Lung (tissue), 11 donors: ENCODE measurements at regions not wholly inside any gene's neighbourhood (a gene's known extent, or its start where the extent isn't known, plus 50 kb on each side); places are given as distances from the start of the nearest gene placed in this dataset.

ENCODE experiments used
- ATAC-seq: fragments of 200-7000 bp; cut with Tn5 transposase; one replicate; pipeline ENCODE4 v1.9.1; 2020; ENCODE audit warnings: moderate number of reproducible peaks; ENCODE audit not compliant: insufficient read depth, low FRiP score
- DNase-seq, 3 donors: peaks; one replicate each; pipeline ENCODE4 v3.0.0-alpha.2; 2013 to 2017
- H3K27ac ChIP-seq, 2 donors: one replicate each; pipeline ENCODE4 v1.5.1; 2013; ENCODE audit warnings: mild to moderate bottlenecking in 2 of 2, moderate library complexity in 2 of 2, control low read depth in 1 of 2, inconsistent platforms in 1 of 2, low read depth in 1 of 2, low read length in 1 of 2
- H3K27me3 ChIP-seq, 3 donors: one replicate each; pipeline ENCODE4 v1.5.1; 2013; ENCODE audit warnings: low read length in 2 of 3; ENCODE audit not compliant: control insufficient read depth in 3 of 3, insufficient read depth in 3 of 3
- H3K36me3 ChIP-seq, 4 donors: one replicate each; pipeline ENCODE4 v1.5.1; 2013; ENCODE audit warnings: low read length in 4 of 4, mild to moderate bottlenecking in 1 of 4, moderate library complexity in 1 of 4; ENCODE audit not compliant: control insufficient read depth in 4 of 4, insufficient read depth in 4 of 4
- H3K4me1 ChIP-seq, 5 donors: one replicate each; pipeline ENCODE4 v1.5.1; 2013; ENCODE audit warnings: low read length in 5 of 5, mild to moderate bottlenecking in 2 of 5, moderate library complexity in 1 of 5; ENCODE audit not compliant: control insufficient read depth in 5 of 5, insufficient read depth in 5 of 5
- H3K4me3 ChIP-seq: one replicate; pipeline ENCODE4 v1.5.1; 2013; ENCODE audit warnings: mild to moderate bottlenecking, control low read depth, moderate library complexity
- H3K9ac ChIP-seq, 2 donors: one replicate each; pipeline ENCODE4 v1.5.1; 2013; ENCODE audit warnings: low read length in 2 of 2, control low read depth in 1 of 2; ENCODE audit not compliant: insufficient read depth in 1 of 2
- H3K9me3 ChIP-seq, 4 donors: one replicate each; pipeline ENCODE4 v1.5.1; 2013; ENCODE audit warnings: low read length in 3 of 4, mild to moderate bottlenecking in 1 of 4, moderate library complexity in 1 of 4; ENCODE audit not compliant: control insufficient read depth in 4 of 4, insufficient read depth in 3 of 4
- CTCF ChIP-seq: IDR thresholded peaks from 2 replicates; pipeline ENCODE4 v1.5.1; 2012; ENCODE audit warnings: mild to moderate bottlenecking; ENCODE audit errors: control extremely low read depth, extremely low read depth
- WGBS, 2 donors: extraction: QIAGEN DNeasy Blood & Tissue Kit; methylation state at CpG; one replicate each; pipeline ENCODE4 v1.1.7; 2013; 5-methylcytosine and 5-hydroxymethylcytosine counted together
- donor health status: control.
- donor health status: control.
- donor health status: Bipolar disorder and iron deficiency.
- donor health status: healthy.
- donor health status: DM: yes; HTN: yes; CAD: no.

- Histone ChIP-seq H3K4me3 (no peak overlapping the region), H3K27me3 (no peaks in the 10 kb centered on the region), H3K9ac (no peak overlapping the region), H3K4me1 (no peaks in the 10 kb centered on the region), H3K27ac (no peak overlapping the region), H3K36me3 (no peaks in the 10 kb centered on the region), H3K9me3 (peaks cover 0 to 3% (median 0%) of the 10 kb centered on the region in 4 donors)
- 91 to 94% methylated on average over 10 of the region's 10 CpGs for WGBS, 2 donors
- ATAC-seq (no peak), DNase-seq (no peak)
- TF ChIP-seq CTCF, result no peak
Observed at GRCh38 chr20:48208176-48208575, 422.9 kb upstream of the SULF2 start.

DNA sequence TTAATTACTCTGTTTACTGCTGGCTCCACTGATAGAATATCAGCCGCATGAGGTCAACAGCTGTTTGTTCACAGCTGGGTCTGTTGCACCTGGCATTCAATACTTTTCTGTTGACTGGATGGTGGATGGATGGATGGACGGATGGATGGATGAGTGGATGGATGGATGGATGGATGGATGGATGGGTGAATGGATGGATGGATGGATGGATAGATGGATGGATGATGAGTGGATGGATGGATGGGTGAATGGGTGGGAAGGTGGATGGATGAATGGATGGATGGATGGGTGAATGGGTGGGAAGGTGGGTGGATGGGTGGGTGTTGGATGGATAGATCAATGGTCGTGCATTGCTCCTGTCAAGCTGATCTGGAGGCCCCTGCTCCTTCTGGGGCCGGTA, 422.2 kb upstream of the SULF2 start:
- WGBS, 2 donors, result 91% methylated on average over 4 of the region's 4 CpGs
- ATAC-seq (no peak), DNase-seq (no peak)

GRCh38 chr20:48205786-48206185, 420.5 kb upstream of the SULF2 start:
- no peaks in the 10 kb centered on the region for H3K4me1 ChIP-seq
- no peak for DNase-seq
- H3K36me3 ChIP-seq, result no peaks in the 10 kb centered on the region
- ATAC-seq, result no peak
- WGBS, 2 donors, result 89 to 94% methylated on average over 7 of the region's 7 CpGs
- H3K27me3 ChIP-seq, result no peaks in the 10 kb centered on the region
- no peak for TF ChIP-seq CTCF
- no peaks in the 10 kb centered on the region for H3K9me3 ChIP-seq
- no peak overlapping the region for H3K4me3 ChIP-seq
- no peak overlapping the region for H3K27ac ChIP-seq
- no peak overlapping the region for H3K9ac ChIP-seq

More for the DNA sequence above, 422.2 kb upstream of the SULF2 start:
- no peak overlapping the region for H3K4me3 ChIP-seq
- H3K4me1 ChIP-seq, result no peaks in the 10 kb centered on the region
- no peaks in the 10 kb centered on the region for H3K36me3 ChIP-seq
- no peak for TF ChIP-seq CTCF
- H3K27me3 ChIP-seq, result no peaks in the 10 kb centered on the region
- peaks cover 0 to 3% (median 0%) of the 10 kb centered on the region in 4 donors for H3K9me3 ChIP-seq
- H3K27ac ChIP-seq, result no peak overlapping the region
- no peak overlapping the region for H3K9ac ChIP-seq

DNA sequence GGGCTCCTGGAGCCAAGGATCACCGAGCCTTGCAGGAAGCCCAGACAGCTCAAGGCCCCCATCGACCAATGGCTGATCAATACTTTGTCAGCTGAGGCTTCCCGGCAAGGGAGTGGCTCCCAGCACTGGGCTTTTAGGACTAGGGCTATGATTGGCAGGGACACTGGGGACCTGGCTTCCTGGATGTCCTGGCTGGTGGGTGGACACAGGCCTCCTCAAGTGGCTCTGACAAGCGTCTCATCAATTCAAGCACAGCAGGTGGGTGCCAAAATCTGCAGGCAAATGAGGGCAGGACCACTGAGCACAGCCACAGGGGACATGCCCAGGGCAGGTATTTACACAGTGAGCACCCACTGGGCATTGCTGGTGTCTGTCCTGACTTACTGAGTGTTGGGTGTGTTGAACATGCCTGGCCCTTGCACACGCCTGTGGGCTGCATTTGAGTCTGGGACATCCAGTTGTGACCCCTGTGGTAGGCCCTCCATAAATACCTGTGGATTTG, 420.1 kb upstream of the SULF2 start:
- ATAC-seq (no peak), DNase-seq (no peak)
- Histone ChIP-seq H3K36me3 (no peaks in the 10 kb centered on the region), H3K27me3 (no peaks in the 10 kb centered on the region), H3K4me1 (no peaks in the 10 kb centered on the region), H3K27ac (no peak overlapping the region), H3K4me3 (no peak overlapping the region), H3K9me3 (no peaks in the 10 kb centered on the region), H3K9ac (no peak overlapping the region)
- 84 to 90% methylated on average over 5 of the region's 5 CpGs for WGBS, 2 donors
- TF ChIP-seq CTCF, result no peak
